ENCODE measurements at regions not wholly inside any gene's neighbourhood (a gene's known extent, or its start where the extent isn't known, plus 50 kb on each side); places are given as distances from the start of the nearest gene placed in this dataset.

- TF ChIP-seq CTCF (IDR thresholded peaks at IDR 0.05) = no peak
- TF ChIP-seq POLR2AphosphoS5 (IDR thresholded peaks at IDR 0.05; ENCODE audit: low read depth, low read length) = no peak
- TF ChIP-seq SIN3A (IDR thresholded peaks at IDR 0.05; ENCODE audit: borderline replicate concordance, insufficient read depth, low read depth, low read length) = no peak
- no peak for TF ChIP-seq REST (IDR thresholded peaks at IDR 0.05; ENCODE audit: insufficient read depth in 1 of 2, low read depth in 2 of 2, low read length in 1 of 2)
Measured at GRCh38 chr2:171253900-171254650, 93.4 kb upstream of the TLK1 start.

All from Panc1 (cell line).